Skeletal muscle satellite cell (primary cell): ENCODE measurements at regions not wholly inside any gene's neighbourhood (a gene's known extent, or its start where the extent isn't known, plus 50 kb on each side); places are given as distances from the start of the nearest gene placed in this dataset.

ENCODE experiments used
- H3K27me3 ChIP-seq: 2 replicates; pipeline ENCODE4 v1.7.0; 2013; ENCODE audit warnings: low read length; ENCODE audit not compliant: control insufficient read depth, insufficient read depth
- H3K36me3 ChIP-seq: 2 replicates; pipeline ENCODE4 v1.7.0; 2013; ENCODE audit warnings: mild to moderate bottlenecking, control low read depth, low read length; ENCODE audit not compliant: insufficient read depth
- H3K4me1 ChIP-seq: 2 replicates; pipeline ENCODE4 v1.7.0; 2013; ENCODE audit warnings: low read length; ENCODE audit not compliant: control insufficient read depth, insufficient read depth
- H3K4me2 ChIP-seq: 2 replicates; pipeline ENCODE4 v1.7.0; 2013; ENCODE audit warnings: mild to moderate bottlenecking, low read length
- H3K4me3 ChIP-seq: 2 replicates; pipeline ENCODE4 v1.7.0; 2013; ENCODE audit warnings: low read length
- H3K9ac ChIP-seq: 2 replicates; pipeline ENCODE4 v1.7.0; 2013; ENCODE audit warnings: mild to moderate bottlenecking, low read depth, low read length, moderate library complexity
- H3K9me3 ChIP-seq: replicated peaks from 2 replicates; pipeline ENCODE4 v1.7.0; 2013; ENCODE audit warnings: mild to moderate bottlenecking, control low read depth, low read length

- no peaks in the 10 kb centered on the region for H3K9me3 ChIP-seq
Observed at GRCh38 chr14:103195828-103196615, 72.8 kb downstream of the TNFAIP2 start.

GRCh38 chr14:103196716-103197115, 73.5 kb downstream of the TNFAIP2 start:
- Histone ChIP-seq H3K27me3 (peaks cover 35% of the 10 kb centered on the region), H3K36me3 (no peaks in the 10 kb centered on the region), H3K9ac (no peak overlapping the region), H3K4me1 (peaks cover 10% of the 10 kb centered on the region), H3K4me2 (no peak overlapping the region), H3K4me3 (no peak overlapping the region), H3K9me3 (no peaks in the 10 kb centered on the region)

More at GRCh38 chr14:103195828-103196615, 72.8 kb downstream of the TNFAIP2 start:
- no peak overlapping the region for H3K9ac ChIP-seq
- no peak overlapping the region for H3K4me3 ChIP-seq
- H3K4me2 ChIP-seq = no peak overlapping the region
- peaks cover 36% of the 10 kb centered on the region for H3K27me3 ChIP-seq
- peaks cover 10% of the 10 kb centered on the region for H3K4me1 ChIP-seq
- H3K36me3 ChIP-seq = no peaks in the 10 kb centered on the region

GRCh38 chr14:103198131-103199105, 75.2 kb downstream of the TNFAIP2 start:
- H3K9me3 ChIP-seq = no peaks in the 10 kb centered on the region
- no peak overlapping the region for H3K4me3 ChIP-seq
- no peak overlapping the region for H3K9ac ChIP-seq
- peaks cover 10% of the 10 kb centered on the region for H3K4me1 ChIP-seq
- no peak overlapping the region for H3K4me2 ChIP-seq
- H3K27me3 ChIP-seq = peaks cover 32% of the 10 kb centered on the region
- H3K36me3 ChIP-seq = no peaks in the 10 kb centered on the region

GRCh38 chr14:103199124-103199523, 75.9 kb downstream of the TNFAIP2 start:
- peaks cover 27% of the 10 kb centered on the region for H3K27me3 ChIP-seq
- no peak overlapping the region for H3K4me2 ChIP-seq
- H3K9me3 ChIP-seq = no peaks in the 10 kb centered on the region
- H3K9ac ChIP-seq = no peak overlapping the region
- peaks cover 10% of the 10 kb centered on the region for H3K4me1 ChIP-seq
- H3K4me3 ChIP-seq = no peak overlapping the region
- H3K36me3 ChIP-seq = no peaks in the 10 kb centered on the region

- H3K27me3 ChIP-seq = peaks cover 22% of the 10 kb centered on the region
- no peak overlapping the region for H3K9ac ChIP-seq
- H3K4me2 ChIP-seq = no peak overlapping the region
- H3K4me3 ChIP-seq = no peak overlapping the region
- H3K9me3 ChIP-seq = no peaks in the 10 kb centered on the region
- no peaks in the 10 kb centered on the region for H3K36me3 ChIP-seq
- H3K4me1 ChIP-seq = peaks cover 7% of the 10 kb centered on the region
Observed at GRCh38 chr14:103201801-103202200, 78.5 kb downstream of the TNFAIP2 start.

- Histone ChIP-seq H3K4me2 (no peak overlapping the region), H3K36me3 (no peaks in the 10 kb centered on the region), H3K9me3 (no peaks in the 10 kb centered on the region), H3K27me3 (peaks cover 32% of the 10 kb centered on the region), H3K4me1 (peaks cover 7% of the 10 kb centered on the region), H3K4me3 (no peak overlapping the region), H3K9ac (no peak overlapping the region)
Observed at GRCh38 chr14:103204852-103205540, 81.7 kb downstream of the TNFAIP2 start.

GRCh38 chr14:103205541-103205906, 82.3 kb downstream of the TNFAIP2 start:
- no peak overlapping the region for H3K4me2 ChIP-seq
- H3K9ac ChIP-seq = no peak overlapping the region
- no peaks in the 10 kb centered on the region for H3K9me3 ChIP-seq
- no peaks in the 10 kb centered on the region for H3K36me3 ChIP-seq
- H3K27me3 ChIP-seq = peaks cover 32% of the 10 kb centered on the region
- H3K4me1 ChIP-seq = peaks cover 7% of the 10 kb centered on the region
- no peak overlapping the region for H3K4me3 ChIP-seq

- Histone ChIP-seq H3K4me3 (peak overlapping the region; percentile 48), H3K4me1 (peaks cover 7% of the 10 kb centered on the region), H3K9me3 (no peaks in the 10 kb centered on the region), H3K9ac (peak overlapping the region; percentile 61), H3K36me3 (no peaks in the 10 kb centered on the region), H3K4me2 (peak overlapping the region; percentile 87), H3K27me3 (peaks cover 32% of the 10 kb centered on the region)
Observed at GRCh38 chr14:103206023-103206481, 82.8 kb downstream of the TNFAIP2 start.

- H3K4me2 ChIP-seq = peak overlapping the region; percentile 87
- H3K9me3 ChIP-seq = no peaks in the 10 kb centered on the region
- H3K9ac ChIP-seq = peak overlapping the region; percentile 61
- peaks cover 7% of the 10 kb centered on the region for H3K4me1 ChIP-seq
- H3K4me3 ChIP-seq = peak overlapping the region; percentile 65
- H3K36me3 ChIP-seq = no peaks in the 10 kb centered on the region
- peaks cover 29% of the 10 kb centered on the region for H3K27me3 ChIP-seq
Observed at GRCh38 chr14:103206836-103207387, 83.7 kb downstream of the TNFAIP2 start.

GRCh38 chr14:103207388-103208072, 84.3 kb downstream of the TNFAIP2 start:
- peak overlapping the region; percentile 59 for H3K9ac ChIP-seq
- peak overlapping the region; percentile 65 for H3K4me3 ChIP-seq
- H3K27me3 ChIP-seq = peaks cover 28% of the 10 kb centered on the region
- peak overlapping the region; percentile 87 for H3K4me2 ChIP-seq
- H3K9me3 ChIP-seq = no peaks in the 10 kb centered on the region
- peaks cover 7% of the 10 kb centered on the region for H3K4me1 ChIP-seq
- H3K36me3 ChIP-seq = no peaks in the 10 kb centered on the region
